Cardiac muscle cell (in vitro differentiated cells and primary cell): ENCODE measurements at regions not wholly inside any gene's neighbourhood (a gene's known extent, or its start where the extent isn't known, plus 50 kb on each side); places are given as distances from the start of the nearest gene placed in this dataset.

ENCODE experiments used
- DNase-seq, 2 donors: peaks; one replicate each; pipeline versions ENCODE4 v3.0.0 to v3.0.0-alpha.2; 2010 to 2017; ENCODE audit warnings: low read depth in 1 of 2, low spot score in 1 of 2
- H3K27ac ChIP-seq: fragments of 200-600 bp; sonication (generic); 2 replicates; pipeline ENCODE4 v1.5.1; 2016
- H3K27me3 ChIP-seq: fragments of 200-600 bp; sonication (generic); 2 replicates; pipeline ENCODE4 v1.6.0; 2016; ENCODE audit warnings: control low read depth
- H3K36me3 ChIP-seq: fragments of 200-600 bp; sonication (generic); 2 replicates; pipeline ENCODE4 v1.5.1; 2016; ENCODE audit warnings: control low read depth
- H3K4me1 ChIP-seq: fragments of 200-600 bp; sonication (generic); 2 replicates; pipeline ENCODE4 v1.8.1; 2017; ENCODE audit warnings: low read depth, mild to moderate bottlenecking, mixed run types
- H3K4me3 ChIP-seq: fragments of 200-600 bp; sonication (generic); 2 replicates; pipeline ENCODE4 v1.5.1; 2016; ENCODE audit warnings: mild to moderate bottlenecking
- H3K9me3 ChIP-seq: fragments of 200-600 bp; sonication (generic); 2 replicates; pipeline ENCODE4 v1.5.1; 2017; ENCODE audit warnings: low read depth, mild to moderate bottlenecking, control low read depth
- TF ChIP-seq, protein P1 (sequence below): IDR thresholded peaks from 2 replicates; pipeline ENCODE4 v1.5.1; 2012; ENCODE audit warnings: low read depth, mild to moderate bottlenecking, low read length

- Histone ChIP-seq H3K27ac (no peak overlapping the region), H3K36me3 (no peaks in the 10 kb centered on the region), H3K4me1 (no peaks in the 10 kb centered on the region), H3K27me3 (no peaks in the 10 kb centered on the region), H3K9me3 (no peaks in the 10 kb centered on the region), H3K4me3 (no peak overlapping the region)
- DNase-seq: no peak
- TF ChIP-seq, protein P1, sequence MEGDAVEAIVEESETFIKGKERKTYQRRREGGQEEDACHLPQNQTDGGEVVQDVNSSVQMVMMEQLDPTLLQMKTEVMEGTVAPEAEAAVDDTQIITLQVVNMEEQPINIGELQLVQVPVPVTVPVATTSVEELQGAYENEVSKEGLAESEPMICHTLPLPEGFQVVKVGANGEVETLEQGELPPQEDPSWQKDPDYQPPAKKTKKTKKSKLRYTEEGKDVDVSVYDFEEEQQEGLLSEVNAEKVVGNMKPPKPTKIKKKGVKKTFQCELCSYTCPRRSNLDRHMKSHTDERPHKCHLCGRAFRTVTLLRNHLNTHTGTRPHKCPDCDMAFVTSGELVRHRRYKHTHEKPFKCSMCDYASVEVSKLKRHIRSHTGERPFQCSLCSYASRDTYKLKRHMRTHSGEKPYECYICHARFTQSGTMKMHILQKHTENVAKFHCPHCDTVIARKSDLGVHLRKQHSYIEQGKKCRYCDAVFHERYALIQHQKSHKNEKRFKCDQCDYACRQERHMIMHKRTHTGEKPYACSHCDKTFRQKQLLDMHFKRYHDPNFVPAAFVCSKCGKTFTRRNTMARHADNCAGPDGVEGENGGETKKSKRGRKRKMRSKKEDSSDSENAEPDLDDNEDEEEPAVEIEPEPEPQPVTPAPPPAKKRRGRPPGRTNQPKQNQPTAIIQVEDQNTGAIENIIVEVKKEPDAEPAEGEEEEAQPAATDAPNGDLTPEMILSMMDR: no peak
These were observed 252.2 kb downstream of the FAM43A start for GRCh38 chr3:194937882-194938321.

DNA sequence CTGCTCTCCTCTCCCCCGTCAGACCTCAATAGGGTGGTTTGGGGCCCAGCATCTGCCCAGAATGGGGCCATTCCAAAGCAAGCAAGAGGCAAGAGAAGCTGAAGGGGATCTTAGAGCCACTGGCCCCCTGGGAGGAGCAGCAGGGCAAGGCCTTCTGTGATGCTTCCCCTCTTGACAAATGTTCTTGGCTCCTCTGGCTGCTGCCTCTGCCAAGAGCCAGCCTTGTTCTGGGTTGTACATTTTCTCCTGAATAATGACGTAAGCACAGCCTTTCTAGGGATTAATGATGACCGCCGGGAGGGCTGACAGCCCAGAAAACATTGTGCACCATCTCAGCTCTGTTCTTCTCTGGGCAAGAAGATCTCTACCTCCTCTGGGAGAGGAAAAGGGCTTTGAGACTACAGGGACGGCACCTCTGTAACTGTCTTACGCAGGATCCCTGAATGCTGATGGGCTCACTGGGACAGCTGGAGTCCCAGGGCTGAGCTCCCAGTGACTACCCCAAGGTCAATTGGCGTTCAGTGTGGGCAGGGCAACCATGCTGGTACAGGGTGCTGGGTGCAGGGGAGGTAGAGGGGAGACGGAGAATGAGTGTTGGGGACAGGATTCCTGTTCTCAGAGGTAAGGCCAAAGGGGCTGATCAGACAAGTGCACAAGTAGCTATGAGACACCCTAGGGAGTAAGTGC, 253.3 kb downstream of the FAM43A start:
- no peak overlapping the region for H3K27ac ChIP-seq
- H3K4me1 ChIP-seq: no peaks in the 10 kb centered on the region
- H3K27me3 ChIP-seq: no peaks in the 10 kb centered on the region
- H3K9me3 ChIP-seq: no peaks in the 10 kb centered on the region
- H3K4me3 ChIP-seq: no peak overlapping the region
- TF ChIP-seq, protein P1: no peak
- peak in 1 of 2 donors; percentile 18 for DNase-seq
- no peaks in the 10 kb centered on the region for H3K36me3 ChIP-seq

- Histone ChIP-seq H3K36me3 (no peaks in the 10 kb centered on the region), H3K4me3 (no peak overlapping the region), H3K27ac (no peak overlapping the region), H3K27me3 (no peaks in the 10 kb centered on the region), H3K4me1 (no peaks in the 10 kb centered on the region), H3K9me3 (no peaks in the 10 kb centered on the region)
- TF ChIP-seq, protein P1: no peak
- no peak for DNase-seq
These were observed 253.8 kb downstream of the FAM43A start for GRCh38 chr3:194939532-194939909.

- H3K27ac ChIP-seq: no peak overlapping the region
- no peak overlapping the region for H3K4me3 ChIP-seq
- no peaks in the 10 kb centered on the region for H3K4me1 ChIP-seq
- H3K36me3 ChIP-seq: no peaks in the 10 kb centered on the region
- H3K9me3 ChIP-seq: no peaks in the 10 kb centered on the region
- no peaks in the 10 kb centered on the region for H3K27me3 ChIP-seq
- TF ChIP-seq, protein P1: no peak
- DNase-seq: peak in 1 of 2 donors; percentile 31
These were observed 254.5 kb downstream of the FAM43A start for GRCh38 chr3:194939949-194940770.

DNA sequence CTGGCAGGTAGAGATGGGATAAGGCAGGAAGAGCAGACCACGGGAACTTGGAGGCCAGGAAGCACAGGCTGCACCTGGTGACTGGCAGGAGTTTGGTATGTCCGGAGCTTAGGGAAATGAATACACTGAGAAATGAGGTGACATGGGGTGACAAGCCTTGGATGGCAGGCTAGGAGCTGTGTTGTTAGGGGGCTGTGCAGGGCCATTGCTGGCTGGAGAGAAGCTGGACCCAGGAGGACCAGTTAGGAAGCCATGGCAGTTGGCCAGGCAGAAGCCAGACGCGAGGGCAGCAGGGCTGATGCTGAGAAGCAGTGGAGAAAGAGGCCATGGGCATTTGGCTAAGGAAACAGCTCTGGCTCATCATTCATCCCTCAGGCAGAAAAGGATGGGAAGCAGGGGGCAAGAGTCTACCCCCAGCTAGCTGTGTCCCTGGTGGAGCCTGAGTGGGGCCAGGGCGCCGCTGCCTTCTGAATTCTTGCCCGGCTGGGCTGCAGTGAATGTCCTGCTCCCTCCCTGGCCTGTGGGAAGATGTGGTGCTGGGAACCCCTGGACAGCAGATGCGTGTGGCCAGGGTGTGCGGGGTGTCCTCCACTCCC, 255.8 kb downstream of the FAM43A start:
- TF ChIP-seq, protein P1: no peak
- Histone ChIP-seq H3K27ac (no peak overlapping the region), H3K4me1 (no peaks in the 10 kb centered on the region), H3K9me3 (no peaks in the 10 kb centered on the region), H3K4me3 (no peak overlapping the region), H3K27me3 (no peaks in the 10 kb centered on the region), H3K36me3 (no peaks in the 10 kb centered on the region)
- DNase-seq: no peak
